EH (cell line): ENCODE measurements at regions not wholly inside any gene's neighbourhood (a gene's known extent, or its start where the extent isn't known, plus 50 kb on each side); places are given as distances from the start of the nearest gene placed in this dataset.

Source experiments
- DNase-seq: peaks from one replicate; pipeline ENCODE4 v3.0.0-alpha.2; 2015; ENCODE audit warnings: low read depth

- DNase-seq, result no peak
Observed at GRCh38 chr2:126495189-126495588, 160.8 kb upstream of the GYPC start.

- DNase-seq, result no peak
Observed at GRCh38 chr2:126496493-126496892, 159.5 kb upstream of the GYPC start.

- no peak for DNase-seq
Observed at GRCh38 chr2:126503476-126503875, 152.5 kb upstream of the GYPC start.

GRCh38 chr2:126504949-126505348 lies 151.0 kb upstream of the GYPC start:
- no peak for DNase-seq

- no peak for DNase-seq
Observed at GRCh38 chr2:126506786-126507185, 149.2 kb upstream of the GYPC start.

- no peak for DNase-seq
Observed at GRCh38 chr2:126507425-126507911, 148.5 kb upstream of the GYPC start.

GRCh38 chr2:126510356-126510755 lies 145.6 kb upstream of the GYPC start:
- peak; percentile 20 for DNase-seq

GRCh38 chr2:126510960-126511359 lies 145.0 kb upstream of the GYPC start:
- no peak for DNase-seq

- DNase-seq, result no peak
Observed at GRCh38 chr2:126512026-126512425, 143.9 kb upstream of the GYPC start.

- DNase-seq, result peak; percentile 37
Observed at GRCh38 chr2:126513033-126513432, 142.9 kb upstream of the GYPC start.

- peak; percentile 13 for DNase-seq
Observed at GRCh38 chr2:126515471-126515870, 140.5 kb upstream of the GYPC start.

GRCh38 chr2:126518196-126518595 lies 137.8 kb upstream of the GYPC start:
- no peak for DNase-seq

- DNase-seq, result peak; percentile 60
Observed at GRCh38 chr2:126527836-126528490, 128.0 kb upstream of the GYPC start.

- DNase-seq, result no peak
Observed at GRCh38 chr2:126531029-126531428, 124.9 kb upstream of the GYPC start.

GRCh38 chr2:126534478-126534877 lies 121.5 kb upstream of the GYPC start:
- DNase-seq, result no peak

- no peak for DNase-seq
Observed at GRCh38 chr2:126535408-126535807, 120.5 kb upstream of the GYPC start.

- DNase-seq, result no peak
Observed at GRCh38 chr2:126536605-126537200, 119.3 kb upstream of the GYPC start.

- no peak for DNase-seq
Observed at GRCh38 chr2:126539101-126539500, 116.9 kb upstream of the GYPC start.

GRCh38 chr2:126542247-126542646 lies 113.7 kb upstream of the GYPC start:
- DNase-seq, result no peak

- no peak for DNase-seq
Observed at GRCh38 chr2:126543081-126543480, 112.9 kb upstream of the GYPC start.

GRCh38 chr2:126558029-126558428 lies 97.9 kb upstream of the GYPC start:
- no peak for DNase-seq

- DNase-seq, result no peak
Observed at GRCh38 chr2:126568734-126569133, 87.2 kb upstream of the GYPC start.

- DNase-seq, result peak; percentile 2
Observed at GRCh38 chr2:126571403-126571802, 84.6 kb upstream of the GYPC start.

GRCh38 chr2:126575631-126576030 lies 80.3 kb upstream of the GYPC start:
- no peak for DNase-seq
